HepG2 (cell line): ENCODE measurements at regions not wholly inside any gene's neighbourhood (a gene's known extent, or its start where the extent isn't known, plus 50 kb on each side); places are given as distances from the start of the nearest gene placed in this dataset.

ENCODE experiments used
- ATAC-seq: fragments of 200-7000 bp; cut with Tn5 transposase; 3 replicates; pipeline ENCODE4 v1.9.1; 2020; ENCODE audit warnings: mild to moderate bottlenecking, moderate library complexity
- BruUV-seq: library from RNA; stranded (reverse); fragments of 400-500 nt; replicated peaks from 2 replicates; lab custom pipeline; 2021; lab: Mats Ljungman, UMichigan
- CTCF ChIA-PET: fragments of 300-600 bp; formaldehyde crosslinking; extraction: SDS; loops from one replicate; lab custom pipeline; 2021; ENCODE audit warnings: low total read pairs, inconsistent platforms, low intra/inter-chr PET ratio; lab: Yijun Ruan, JAX
- POLR2A ChIA-PET: fragments of 350-600 bp; sonication (Branson Sonifier 250); formaldehyde crosslinking; loops from one replicate; lab custom pipeline; 2020; ENCODE audit warnings: antibody characterized with exemption, inconsistent platforms; lab: Yijun Ruan, JAX
- DNase-seq: peaks from one replicate; pipeline ENCODE4 v3.0.0-alpha.2; 2015; ENCODE audit warnings: low spot score
- FAIRE-seq: peaks from 3 replicates; lab custom pipeline; 2011; peaks lifted over from hg19 to GRCh38; lab: Jason Lieb, UNC
- H2AFZ ChIP-seq: one replicate; pipeline ENCODE4 v1.6.1; 2011; ENCODE audit warnings: low read length, inconsistent platforms
- H3K27ac ChIP-seq: fragments of 300-600 bp; 3 replicates; pipeline ENCODE4 v1.8.0; 2011; ENCODE audit warnings: mixed run types, mild to moderate bottlenecking, mixed read lengths, low read length, inconsistent platforms; ENCODE audit not compliant: insufficient read depth; ENCODE audit errors: extremely low read length
- H3K27me3 ChIP-seq, 2 experiments: fragments of 200-600 bp in 1 of 2; 2 replicates in 1 of 2; 3 replicates in 1 of 2; pipeline versions ENCODE4 v1.6.0 to v1.8.0; 2011; ENCODE audit warnings: low read length in 2 of 2, mild to moderate bottlenecking in 2 of 2, moderate library complexity in 2 of 2, inconsistent platforms in 1 of 2; ENCODE audit not compliant: insufficient read depth in 2 of 2, control insufficient read depth in 1 of 2
- H3K36me3 ChIP-seq, 2 experiments: fragments of 200-600 bp in 1 of 2; replicated peaks in 1 of 2; 2 replicates in 1 of 2; 3 replicates in 1 of 2; pipeline versions ENCODE4 v1.5.1 to v1.8.0; 2011; ENCODE audit warnings: low read length in 2 of 2, inconsistent platforms in 1 of 2; ENCODE audit not compliant: insufficient read depth in 2 of 2, control insufficient read depth in 1 of 2
- H3K4me1 ChIP-seq: 2 replicates; pipeline ENCODE4 v1.5.1; 2012; ENCODE audit warnings: low read length, inconsistent platforms; ENCODE audit not compliant: insufficient read depth
- H3K4me2 ChIP-seq: 2 replicates; pipeline ENCODE4 v1.6.0; 2011; ENCODE audit warnings: low read depth, low read length, inconsistent platforms
- H3K4me3 ChIP-seq, 3 experiments: fragments of 200-600 bp in 1 of 3; sonication (generic), shearing (Covaris generic) in 1 of 3; replicated peaks in 1 of 3; 2 replicates each; pipeline ENCODE4 v1.5.1; 2011 to 2016; ENCODE audit warnings: low read length in 3 of 3, inconsistent platforms in 2 of 3, low read depth in 2 of 3, mild to moderate bottlenecking in 2 of 3, control low read depth in 1 of 3, mixed read lengths in 1 of 3; ENCODE audit not compliant: insufficient read depth in 1 of 3
- H3K79me2 ChIP-seq: one replicate; pipeline ENCODE4 v1.6.1; 2011; ENCODE audit warnings: low read length, inconsistent platforms; ENCODE audit not compliant: insufficient read depth
- H3K9ac ChIP-seq: 2 replicates; pipeline ENCODE4 v1.6.0; 2011; ENCODE audit warnings: mild to moderate bottlenecking, low read depth, low read length, inconsistent platforms; ENCODE audit not compliant: insufficient read depth
- H3K9me3 ChIP-seq: 2 replicates; pipeline ENCODE4 v1.5.1; 2012; ENCODE audit warnings: mild to moderate bottlenecking, low read length
- H4K20me1 ChIP-seq: 2 replicates; pipeline ENCODE4 v1.6.0; 2011; ENCODE audit warnings: inconsistent platforms, mild to moderate bottlenecking, low read length, moderate library complexity; ENCODE audit not compliant: insufficient read depth
- CBX2 ChIP-seq, 2 experiments: fragments of 200-600 bp in 1 of 2; sonication (generic); formaldehyde crosslinking in 1 of 2; IDR thresholded peaks; 2 replicates each; pipeline versions ENCODE4 v1.7.0 to v1.8.1; 2018 to 2022; ENCODE audit warnings: low read depth in 2 of 2, low read length in 1 of 2, mild to moderate bottlenecking in 1 of 2, missing genetic modification reagents in 1 of 2
- E2F5 ChIP-seq: sonication (generic); formaldehyde crosslinking; conservative IDR thresholded peaks from 2 replicates; pipeline ENCODE4 v1.4.0; 2020; ENCODE audit warnings: missing genetic modification reagents
- HIVEP1 ChIP-seq: sonication (generic); formaldehyde crosslinking; IDR thresholded peaks from 2 replicates; pipeline ENCODE4 v1.4.0; 2020; ENCODE audit warnings: mild to moderate bottlenecking, missing genetic modification reagents
- HNRNPH1 ChIP-seq: fragments of 200-400 bp; formaldehyde crosslinking; optimal IDR thresholded peaks from 2 replicates; pipeline ENCODE3; 2017; ENCODE audit warnings: mild to moderate bottlenecking, low read depth, low read length
- KDM1A ChIP-seq: IDR thresholded peaks from 2 replicates; pipeline ENCODE4 v1.6.1; 2016; ENCODE audit warnings: missing compliant biosample characterization
- MEIS2 ChIP-seq: sonication (generic); formaldehyde crosslinking; IDR thresholded peaks from 2 replicates; pipeline ENCODE4 v1.9.0; 2021; ENCODE audit warnings: mild to moderate bottlenecking, missing genetic modification reagents
- PHF8 ChIP-seq: sonication (generic); formaldehyde crosslinking; IDR thresholded peaks from 2 replicates; pipeline ENCODE4 v1.5.0; 2020; ENCODE audit warnings: missing genetic modification reagents
- SATB2 ChIP-seq: sonication (generic); formaldehyde crosslinking; IDR thresholded peaks from 2 replicates; pipeline ENCODE4 v1.5.0; 2020; ENCODE audit warnings: missing genetic modification reagents
- SETDB1 ChIP-seq: sonication (generic); formaldehyde crosslinking; IDR thresholded peaks from 2 replicates; pipeline ENCODE4 v1.5.1; 2020; ENCODE audit warnings: missing genetic modification reagents, mild to moderate bottlenecking, borderline replicate concordance
- SP5 ChIP-seq: IDR thresholded peaks from 2 replicates; pipeline ENCODE4 v1.6.1; 2016; ENCODE audit warnings: low read depth, borderline replicate concordance
- TBP ChIP-seq: sonication (generic); formaldehyde crosslinking; IDR thresholded peaks from 2 replicates; pipeline ENCODE4 v1.5.0; 2020; ENCODE audit warnings: missing genetic modification reagents
- ZMYM2 ChIP-seq: sonication (generic); formaldehyde crosslinking; IDR thresholded peaks from 2 replicates; pipeline ENCODE4 v1.8.0; 2022; ENCODE audit warnings: mild to moderate bottlenecking, missing genetic modification reagents
- ZNF205 ChIP-seq: IDR thresholded peaks from 2 replicates; pipeline ENCODE4 v1.6.1; 2018; ENCODE audit warnings: missing biosample characterization, missing genetic modification reagents
- ZNF354B ChIP-seq: sonication (generic); formaldehyde crosslinking; IDR thresholded peaks from 2 replicates; pipeline ENCODE4 v1.8.0; 2022; ENCODE audit warnings: mild to moderate bottlenecking, missing genetic modification reagents
- ZNF737 ChIP-seq: sonication (generic); formaldehyde crosslinking; IDR thresholded peaks from 2 replicates; pipeline ENCODE4 v1.5.0; 2020; ENCODE audit warnings: missing genetic modification reagents, mild to moderate bottlenecking, borderline replicate concordance
- ZNF788 ChIP-seq: sonication (generic); formaldehyde crosslinking; IDR thresholded peaks from 2 replicates; pipeline ENCODE4 v1.5.0; 2020; ENCODE audit warnings: mild to moderate bottlenecking, missing genetic modification reagents, borderline replicate concordance
- WGBS: methylation state at CpG from one replicate; pipeline ENCODE4 v1.1.6; 2017; ENCODE audit warnings: low lambda C conversion rate; 5-methylcytosine and 5-hydroxymethylcytosine counted together
- in situ Hi-C: cut with HindIII; loops from 2 replicates; pipeline ENCODE4 v1.10.0; 2017; ENCODE audit warnings: low pct_unique_long_range_greater_than_20kb; ENCODE audit not compliant: extremely low pct_ligation_motif_present
- intact Hi-C: fragments of 100-400 bp; cut with micrococcal nuclease; formaldehyde crosslinking; loops from one replicate; pipeline ENCODE4 v1.10.0; 2022; ENCODE audit not compliant: unreplicated experiment
- TF ChIP-seq, protein P1 (sequence below): sonication (generic); formaldehyde crosslinking; IDR thresholded peaks from 2 replicates; pipeline ENCODE4 v1.4.0; 2020; ENCODE audit warnings: missing genetic modification reagents
- TF ChIP-seq, protein P2 (sequence below): IDR thresholded peaks from 2 replicates; pipeline ENCODE4 v1.6.1; 2016; ENCODE audit warnings: missing biosample characterization, missing genetic modification reagents, low read depth

- Histone ChIP-seq H2AFZ (no peak overlapping the region), H3K79me2 (no peaks in the 10 kb centered on the region), H3K36me3 (no peaks in the 10 kb centered on the region), H3K27me3 (peaks cover 4 to 27% of the 10 kb centered on the region in 2 experiments; a peak in 4 of 5 replicates), H3K4me2 (no peak overlapping the region), H3K9ac (no peak overlapping the region), H4K20me1 (no peaks in the 10 kb centered on the region), H3K9me3 (no peaks in the 10 kb centered on the region)
- BruUV-seq = no TSS peak
- intact Hi-C loops = no loop called here
- DNase-seq (no peak), ATAC-seq (no peak), FAIRE-seq (no peak)
- POLR2A ChIA-PET = no interaction called here
- in situ Hi-C loops = no loop called here
- TF ChIP-seq ZMYM2 (CRISPR knock-in tag) (no peak), PHF8 (no peak), TBP (CRISPR knock-in tag) (no peak), KDM1A (CRISPR knock-in tag) (no peak), ZNF737 (CRISPR knock-in tag) (no peak), HNRNPH1 (no peak), HIVEP1 (CRISPR knock-in tag) (no peak), ZNF354B (no peak), CBX2 (IDR thresholded peaks at IDR 0.05; ENCODE audit: low read depth, low read length) (no peak), CBX2 (CRISPR knock-in tag; IDR thresholded peaks at IDR 0.05; ENCODE audit: low read depth) (no peak), SP5 (CRISPR knock-in tag) (no peak), ZNF205 (CRISPR knock-in tag) (no peak), ZNF788 (CRISPR knock-in tag) (no peak), E2F5 (CRISPR knock-in tag) (no peak), SATB2 (CRISPR knock-in tag) (no peak), SETDB1 (CRISPR knock-in tag) (no peak), MEIS2 (CRISPR knock-in tag) (no peak)
- TF ChIP-seq, protein P1, sequence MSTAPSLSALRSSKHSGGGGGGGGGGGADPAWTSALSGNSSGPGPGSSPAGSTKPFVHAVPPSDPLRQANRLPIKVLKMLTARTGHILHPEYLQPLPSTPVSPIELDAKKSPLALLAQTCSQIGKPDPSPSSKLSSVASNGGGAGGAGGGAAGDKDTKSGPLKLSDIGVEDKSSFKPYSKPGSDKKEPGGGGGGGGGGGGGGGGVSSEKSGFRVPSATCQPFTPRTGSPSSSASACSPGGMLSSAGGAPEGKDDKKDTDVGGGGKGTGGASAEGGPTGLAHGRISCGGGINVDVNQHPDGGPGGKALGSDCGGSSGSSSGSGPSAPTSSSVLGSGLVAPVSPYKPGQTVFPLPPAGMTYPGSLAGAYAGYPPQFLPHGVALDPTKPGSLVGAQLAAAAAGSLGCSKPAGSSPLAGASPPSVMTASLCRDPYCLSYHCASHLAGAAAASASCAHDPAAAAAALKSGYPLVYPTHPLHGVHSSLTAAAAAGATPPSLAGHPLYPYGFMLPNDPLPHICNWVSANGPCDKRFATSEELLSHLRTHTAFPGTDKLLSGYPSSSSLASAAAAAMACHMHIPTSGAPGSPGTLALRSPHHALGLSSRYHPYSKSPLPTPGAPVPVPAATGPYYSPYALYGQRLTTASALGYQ = no peak
- TF ChIP-seq, protein P2, sequence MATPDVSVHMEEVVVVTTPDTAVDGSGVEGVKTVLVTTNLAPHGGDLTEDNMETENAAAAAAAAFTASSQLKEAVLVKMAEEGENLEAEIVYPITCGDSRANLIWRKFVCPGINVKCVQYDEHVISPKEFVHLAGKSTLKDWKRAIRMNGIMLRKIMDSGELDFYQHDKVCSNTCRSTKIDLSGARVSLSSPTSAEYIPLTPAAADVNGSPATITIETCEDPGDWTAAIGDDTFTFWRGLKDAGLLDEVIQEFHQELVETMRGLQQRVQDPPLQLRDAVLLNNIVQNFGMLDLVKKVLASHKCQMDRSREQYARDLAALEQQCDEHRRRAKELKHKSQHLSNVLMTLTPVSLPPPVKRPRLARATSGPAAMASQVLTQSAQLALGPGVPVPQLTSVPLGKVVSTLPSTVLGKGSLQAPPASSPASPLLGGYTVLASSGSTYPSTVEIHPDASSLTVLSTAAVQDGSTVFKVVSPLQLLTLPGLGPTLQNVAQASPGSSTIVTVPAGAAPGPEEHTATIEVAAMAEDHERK (CRISPR knock-in tag) = no peak
- TF ChIP-seq, all 625 proteins: peak for 0
- H3K27ac ChIP-seq = no peak overlapping the region
- CTCF ChIA-PET = no interaction called here
- WGBS = 47% methylated on average over 6 of the region's 6 CpGs
- no peaks in the 10 kb centered on the region for H3K4me1 ChIP-seq
- H3K4me3 ChIP-seq = no peak overlapping the region
Observed at GRCh38 chr3:14282706-14283075, 104.1 kb downstream of the LSM3 start.
